Pons (tissue), 1 donor: ENCODE measurements at regions not wholly inside any gene's neighbourhood (a gene's known extent, or its start where the extent isn't known, plus 50 kb on each side); places are given as distances from the start of the nearest gene placed in this dataset.
"Not testable (repeated sequence)": the region's sequence is repeated elsewhere in the genome, so short reads cannot be mapped to it uniquely, and the experiment has no call there.

Experiments
- DNase-seq: peaks from one replicate; pipeline ENCODE4 v3.0.0-alpha.2; 2016; ENCODE audit warnings: low spot score

DNA sequence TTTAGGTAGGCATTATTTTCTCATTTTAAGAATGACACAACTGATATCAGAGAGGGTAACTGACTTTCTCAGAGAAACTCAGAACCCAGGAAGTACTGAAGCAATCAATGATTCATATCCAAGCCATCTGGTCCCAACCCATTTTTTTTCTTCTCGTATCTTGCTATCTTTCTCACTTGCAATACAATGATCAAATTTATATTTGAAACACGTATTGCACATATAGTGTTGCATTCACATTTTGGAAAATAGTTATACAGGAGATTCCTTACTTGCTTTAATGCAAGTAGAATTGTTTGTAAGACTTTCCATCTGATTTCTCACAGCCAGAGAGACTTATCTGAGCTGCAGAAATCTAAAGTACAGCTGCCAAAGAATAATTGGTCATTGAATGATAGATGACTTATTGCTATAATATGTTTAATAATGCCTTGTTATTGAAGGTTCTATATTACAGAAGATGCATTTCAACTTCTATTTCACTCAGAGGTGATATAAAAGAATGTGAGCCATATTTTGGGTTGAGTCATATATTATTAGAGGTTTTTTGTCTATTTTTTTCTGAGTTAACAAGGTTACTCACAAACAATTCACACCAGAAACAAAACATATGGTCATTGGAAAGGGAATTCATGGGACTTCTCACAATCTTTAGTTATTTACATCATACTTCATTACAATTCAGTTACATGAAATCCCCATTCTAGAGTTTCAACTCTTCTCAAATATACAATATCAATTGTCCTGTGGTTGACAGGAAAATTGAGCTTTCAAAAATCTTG is 337.5 kb upstream of the CITED2 start:
- DNase-seq, result no peak

- DNase-seq, result no peak
Observed at GRCh38 chr6:139710556-139710955, 336.1 kb upstream of the CITED2 start.

DNA sequence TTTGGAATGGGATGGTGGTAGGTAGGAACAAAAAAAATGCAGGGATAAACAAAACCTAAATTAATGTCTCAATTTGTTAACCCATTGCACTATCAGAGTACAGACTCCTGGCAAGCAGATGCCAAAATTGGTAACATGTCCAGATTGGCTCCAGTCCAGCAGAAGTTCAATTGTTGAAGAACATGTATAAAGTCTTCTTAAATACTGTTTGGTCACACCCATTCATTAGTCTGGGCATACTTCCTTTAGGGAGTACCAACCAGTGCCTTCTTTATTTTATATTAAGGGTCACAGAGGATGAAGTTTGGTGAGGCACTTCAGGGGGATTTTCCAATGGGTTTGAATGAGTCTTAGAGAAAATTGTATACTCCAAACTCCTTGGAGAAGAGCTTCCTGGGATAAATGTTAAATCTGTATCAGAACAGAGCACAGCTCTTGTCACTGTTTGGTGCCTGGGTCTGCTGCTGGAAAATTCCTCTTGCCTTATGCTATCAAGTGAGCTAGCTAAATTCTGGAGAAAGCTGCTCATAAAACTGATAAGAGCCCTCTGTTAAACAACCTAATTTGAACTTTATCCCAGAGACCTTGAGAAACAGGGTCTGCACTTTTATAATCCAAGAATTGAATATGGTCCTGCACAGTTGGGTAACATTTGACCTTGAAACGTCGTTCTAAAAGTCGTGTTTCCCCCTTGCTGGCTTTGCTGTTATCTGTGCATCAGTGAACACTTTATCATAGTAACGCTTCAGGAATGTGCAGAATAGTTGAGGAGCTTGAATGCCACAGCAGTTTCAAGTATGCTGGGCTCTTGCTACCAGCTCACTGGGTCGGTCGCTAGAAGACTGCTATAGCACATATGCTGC is 334.1 kb upstream of the CITED2 start:
- peak; percentile 18 for DNase-seq

DNA sequence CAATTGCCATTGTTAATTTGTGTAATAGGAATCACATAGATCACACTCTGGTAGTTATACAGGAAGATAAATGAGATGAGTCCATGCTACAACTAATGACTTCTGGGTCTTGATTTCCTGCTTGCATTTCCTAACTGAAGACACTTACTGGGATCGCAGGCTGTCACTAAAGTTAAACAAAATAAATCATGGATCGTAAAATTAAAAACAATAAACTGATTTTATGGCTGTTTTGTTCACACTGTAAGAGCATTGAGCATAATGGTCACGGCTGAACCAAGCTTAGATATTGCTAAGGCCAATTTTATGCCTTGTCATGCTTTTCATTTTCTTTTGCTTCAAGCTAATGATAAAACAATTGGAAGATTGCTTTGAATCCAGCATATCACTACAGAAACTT is 332.5 kb upstream of the CITED2 start:
- DNase-seq, result no peak

GRCh38 chr6:139705284-139705683 is 330.8 kb upstream of the CITED2 start:
- DNase-seq, result no peak

DNA sequence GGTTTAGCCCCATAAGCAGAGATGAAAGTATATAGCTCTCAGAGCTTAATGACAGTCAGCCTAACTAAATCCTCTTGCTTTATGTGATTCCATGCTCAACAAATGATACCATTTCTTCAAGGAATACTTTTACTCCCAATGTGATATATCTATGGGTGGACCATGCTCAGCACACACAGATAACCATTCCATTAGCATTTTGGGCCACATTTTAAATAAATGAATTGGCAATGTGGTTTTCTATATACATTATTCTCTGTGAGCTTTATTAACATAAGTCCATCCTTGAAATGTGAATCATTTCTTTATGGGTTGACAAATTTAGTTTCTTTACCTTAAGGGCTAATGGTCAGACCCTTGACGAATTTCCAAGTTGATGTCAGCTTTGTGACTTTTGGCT is 329.3 kb upstream of the CITED2 start:
- DNase-seq, result no peak

- DNase-seq, result no peak
Observed at GRCh38 chr6:139702706-139703105, 328.3 kb upstream of the CITED2 start.

- DNase-seq, result no peak
Observed at GRCh38 chr6:139701695-139702094, 327.2 kb upstream of the CITED2 start.

- DNase-seq, result no peak
Observed at GRCh38 chr6:139701003-139701402, 326.6 kb upstream of the CITED2 start.

GRCh38 chr6:139699911-139700310 is 325.5 kb upstream of the CITED2 start:
- DNase-seq, result no peak

DNA sequence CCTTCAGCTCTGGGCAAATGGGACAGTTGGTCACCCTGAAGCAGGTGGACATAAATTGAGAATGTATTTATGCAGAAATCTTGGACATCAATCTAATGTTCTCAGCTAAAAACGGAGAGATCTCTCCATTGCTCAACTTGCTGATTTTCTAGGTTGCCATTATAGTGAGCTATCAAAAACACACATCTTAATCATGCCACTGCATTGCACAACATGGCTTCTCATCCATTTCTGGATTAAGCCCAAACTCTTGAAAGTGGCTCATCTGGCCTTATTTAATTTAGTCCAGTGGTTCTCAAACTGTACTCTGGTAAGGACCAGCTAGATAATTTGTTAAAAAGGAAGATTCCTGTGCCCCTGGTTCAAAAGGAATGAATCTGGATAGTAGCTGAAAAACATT is 324.9 kb upstream of the CITED2 start:
- DNase-seq, result no peak

DNA sequence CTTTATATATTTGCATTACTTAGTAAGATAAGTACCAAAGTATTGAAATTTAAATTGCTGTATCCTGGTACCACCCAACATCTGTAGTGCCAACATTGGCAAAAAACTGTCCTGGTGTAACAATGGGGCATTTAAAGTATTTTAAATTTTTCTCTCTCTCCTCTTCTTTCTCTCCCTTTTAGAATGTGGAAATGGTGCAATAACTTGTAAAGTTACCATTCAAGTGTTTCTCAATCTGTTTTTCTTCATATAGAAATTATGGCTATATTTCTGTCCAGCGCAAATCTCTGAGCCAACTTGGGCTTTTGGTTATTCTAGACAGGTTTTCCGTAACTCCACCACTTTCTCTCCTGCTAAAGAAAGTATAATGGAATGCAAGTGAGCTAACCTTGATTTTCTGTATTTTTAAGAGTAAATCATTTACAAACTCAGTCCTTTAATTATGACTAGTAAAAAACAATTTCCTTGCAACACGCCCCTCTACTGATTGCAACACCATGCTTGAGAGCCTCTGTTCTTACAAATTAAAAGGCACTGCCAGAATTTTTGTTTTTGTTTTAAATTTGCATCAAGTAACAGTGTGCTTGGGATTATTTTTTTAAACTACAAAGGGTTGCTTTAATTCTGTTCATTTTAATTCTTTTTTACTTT is 324.2 kb upstream of the CITED2 start:
- no peak for DNase-seq

DNA sequence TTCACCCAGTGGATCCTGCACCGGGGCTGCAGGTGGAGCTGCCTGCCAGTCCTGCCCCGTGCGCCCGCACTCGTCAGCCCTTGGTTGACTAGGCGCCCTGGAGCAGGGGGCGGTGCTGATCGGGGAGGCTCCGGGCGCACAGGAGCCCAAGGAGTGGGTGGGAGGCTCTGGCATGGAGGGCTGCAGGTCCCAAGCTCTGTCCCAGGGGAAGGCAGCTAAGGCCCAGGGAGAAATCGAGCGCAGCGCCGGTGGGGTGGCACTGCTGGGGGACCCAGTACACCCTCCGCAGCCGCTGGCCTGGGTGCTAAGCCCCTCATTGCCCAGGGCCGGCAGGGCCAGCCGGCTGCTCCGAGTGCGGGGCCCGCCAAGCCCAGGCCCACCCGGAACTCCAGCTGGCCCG is 323.4 kb upstream of the CITED2 start:
- not testable (repeated sequence) for DNase-seq

GRCh38 chr6:139696991-139697390 is 322.5 kb upstream of the CITED2 start:
- DNase-seq, result not testable (repeated sequence)

DNA sequence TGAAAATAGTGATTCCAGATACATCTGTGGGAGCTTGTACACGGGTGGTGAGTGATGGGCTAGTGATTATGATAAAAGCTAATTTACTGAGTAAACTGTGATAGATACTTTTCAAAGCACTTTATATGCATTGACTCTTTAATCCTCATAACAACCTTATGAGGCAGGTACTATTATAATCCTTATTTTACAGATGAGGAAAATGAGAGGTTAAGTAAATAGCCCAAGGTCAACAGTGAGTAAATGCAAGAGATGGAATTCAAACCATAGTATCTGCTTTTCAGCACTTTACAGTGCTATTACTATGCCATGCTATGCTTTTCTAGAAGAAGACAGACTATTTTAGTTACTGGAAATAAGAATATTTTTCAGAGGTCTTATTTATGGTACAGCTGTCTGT is 320.9 kb upstream of the CITED2 start:
- DNase-seq, result no peak

DNA sequence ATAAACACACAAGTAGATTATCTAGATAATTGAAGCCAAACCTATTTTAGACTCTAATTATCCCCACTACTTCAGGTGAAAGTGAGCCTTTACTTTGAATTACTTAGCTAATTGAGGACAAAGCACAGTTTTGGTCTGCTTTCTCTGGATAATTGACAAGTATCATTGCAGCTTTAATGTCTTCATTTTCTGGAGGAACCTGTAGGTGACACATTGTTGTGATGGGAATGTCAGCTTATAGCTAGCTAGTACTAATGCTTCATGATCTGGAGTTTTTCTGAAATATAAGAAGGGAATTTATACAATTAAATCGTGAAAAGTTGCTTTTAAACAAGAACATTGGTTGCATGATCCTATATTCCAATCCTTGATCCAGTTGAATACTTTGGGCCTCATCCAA is 319.3 kb upstream of the CITED2 start:
- DNase-seq, result no peak

DNA sequence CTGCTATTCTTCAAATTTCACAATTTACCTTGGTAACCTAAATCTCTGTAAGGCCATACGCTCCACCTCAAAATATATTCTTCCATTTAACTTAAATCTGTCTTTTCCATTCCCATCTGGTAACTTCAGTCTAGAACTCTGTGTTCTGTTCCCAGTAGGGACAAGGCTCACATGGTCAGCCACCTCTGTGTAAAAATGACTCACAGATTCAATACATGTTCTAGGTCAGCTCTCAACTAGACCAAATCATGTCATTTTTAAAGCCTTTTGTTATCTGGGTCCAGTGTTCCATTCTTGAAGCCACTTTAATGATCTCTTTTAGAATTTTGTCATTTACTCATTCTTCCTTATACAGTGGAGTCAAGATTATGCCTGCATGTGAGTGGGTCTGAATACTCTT is 315.6 kb upstream of the CITED2 start:
- no peak for DNase-seq

DNA sequence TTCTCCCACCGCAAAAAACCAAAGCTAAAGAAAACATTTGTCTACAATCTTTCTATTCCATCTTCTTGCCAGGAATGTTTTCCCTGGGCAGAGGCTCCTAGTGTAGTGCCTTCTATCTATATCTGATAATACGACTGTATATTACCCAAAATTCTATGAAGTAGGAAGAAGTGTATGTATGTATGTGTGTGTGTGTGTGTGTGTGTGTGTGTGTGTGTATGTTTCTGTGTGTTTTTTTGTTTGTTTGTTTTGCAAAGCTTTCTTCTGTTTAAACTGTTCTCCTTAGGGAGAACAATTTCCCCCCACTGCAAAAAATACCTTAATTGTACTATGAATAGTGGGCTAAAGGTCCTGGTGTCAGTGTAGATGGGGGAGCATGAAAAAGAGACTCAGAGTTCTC is 312.6 kb upstream of the CITED2 start:
- DNase-seq, result no peak

GRCh38 chr6:139686308-139686707 is 311.9 kb upstream of the CITED2 start:
- DNase-seq, result no peak

DNA sequence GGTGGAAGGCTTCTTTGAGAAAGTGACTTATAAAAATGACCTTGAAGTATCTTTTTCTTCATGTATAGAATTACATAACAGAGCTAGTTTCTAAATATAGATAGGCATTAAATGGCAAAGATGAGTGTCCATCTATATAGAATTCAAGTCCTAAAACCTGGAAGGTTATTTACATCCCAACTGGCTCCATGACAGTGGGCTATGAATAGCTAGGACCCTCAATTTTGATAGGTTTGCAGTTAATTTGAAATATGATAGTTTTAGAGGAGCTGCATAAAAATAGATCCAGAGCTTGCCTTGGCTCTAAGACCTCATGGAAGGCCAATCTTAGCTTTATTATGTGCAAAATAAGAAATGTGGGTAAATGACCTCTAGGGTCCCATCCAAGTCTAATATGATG is 310.6 kb upstream of the CITED2 start:
- DNase-seq, result no peak

DNA sequence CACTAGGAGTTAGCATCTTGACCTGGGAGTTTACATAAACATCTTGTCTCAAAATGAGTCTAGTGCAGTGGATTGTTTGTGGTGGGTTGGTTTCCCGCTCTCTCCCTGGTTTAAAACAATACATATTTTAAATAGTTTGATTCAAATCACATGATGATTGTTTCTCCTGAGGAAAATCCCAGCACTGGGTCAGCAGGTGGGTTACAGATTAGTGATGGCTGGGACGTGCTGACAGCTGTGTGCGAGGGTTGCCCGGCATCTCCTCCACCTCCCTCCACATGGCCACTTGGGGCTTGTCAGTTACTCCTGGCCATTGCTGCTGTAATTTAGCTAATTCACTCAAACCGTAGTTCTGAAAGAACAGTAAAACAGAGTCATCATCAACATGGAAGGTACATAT is 306.4 kb upstream of the CITED2 start:
- no peak for DNase-seq

- no peak for DNase-seq
Observed at GRCh38 chr6:139679516-139680179, 305.2 kb upstream of the CITED2 start.
